Testis (tissue), 2 donors: ENCODE measurements at regions not wholly inside any gene's neighbourhood (a gene's known extent, or its start where the extent isn't known, plus 50 kb on each side); places are given as distances from the start of the nearest gene placed in this dataset.

Experiments
- CTCF ChIP-seq, 3 experiments: fragments of 450-650 bp in 2 of 3; fragments of 200-600 bp in 1 of 3; sonication (generic) in 1 of 3; IDR thresholded peaks; one replicate each; pipeline ENCODE4 v1.5.1; 2016 to 2019; ENCODE audit warnings: antibody characterized with exemption in 3 of 3, mild to moderate bottlenecking in 2 of 3, moderate library complexity in 1 of 3
- POLR2A ChIP-seq: fragments of 450-650 bp; IDR thresholded peaks from one replicate; pipeline ENCODE4 v1.6.1; 2017; ENCODE audit warnings: antibody characterized with exemption, mild to moderate bottlenecking, moderate library complexity

GRCh38 chr9:38179965-38180364, 110.9 kb upstream of the SHB start:
- TF ChIP-seq POLR2A (no peak), CTCF (IDR thresholded peaks at IDR 0.05) (no peak)
